ENCODE measurements at regions not wholly inside any gene's neighbourhood (a gene's known extent, or its start where the extent isn't known, plus 50 kb on each side); places are given as distances from the start of the nearest gene placed in this dataset.

DNA sequence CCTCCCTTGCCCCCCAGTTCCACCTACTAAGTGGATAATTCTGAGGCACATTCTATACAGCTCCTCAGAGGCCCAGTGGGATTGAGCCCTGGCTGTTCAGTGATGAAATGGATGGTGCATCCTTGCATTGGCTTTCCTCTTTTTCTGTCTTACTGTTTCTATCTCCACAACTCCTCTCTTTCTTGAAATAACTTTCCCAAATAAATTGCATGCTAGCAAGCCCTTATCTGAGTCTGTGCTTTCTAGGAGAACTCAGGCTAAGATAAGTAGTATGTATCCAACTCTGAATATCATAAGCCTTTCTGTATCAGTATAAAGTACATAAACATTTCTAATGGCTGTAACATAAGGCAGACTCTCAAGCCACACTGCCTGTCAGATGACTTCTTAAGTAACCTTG is 603.8 kb upstream of the USP24 start:
- Mint-ChIP-seq H3K9me3 (no peaks in the 10 kb centered on the region), H3K27me3 (peaks cover 11 to 14% of the 10 kb centered on the region in 2 donors), H3K36me3 (no peaks in the 10 kb centered on the region), H3K27ac (no peak overlapping the region), H3K4me1 (ENCODE audit: low read depth in 2 of 2) (no peaks in the 10 kb centered on the region), H3K4me3 (no peak overlapping the region)
- no peak for DNase-seq (ENCODE audit: low spot score)
- ATAC-seq = no peak

DNA sequence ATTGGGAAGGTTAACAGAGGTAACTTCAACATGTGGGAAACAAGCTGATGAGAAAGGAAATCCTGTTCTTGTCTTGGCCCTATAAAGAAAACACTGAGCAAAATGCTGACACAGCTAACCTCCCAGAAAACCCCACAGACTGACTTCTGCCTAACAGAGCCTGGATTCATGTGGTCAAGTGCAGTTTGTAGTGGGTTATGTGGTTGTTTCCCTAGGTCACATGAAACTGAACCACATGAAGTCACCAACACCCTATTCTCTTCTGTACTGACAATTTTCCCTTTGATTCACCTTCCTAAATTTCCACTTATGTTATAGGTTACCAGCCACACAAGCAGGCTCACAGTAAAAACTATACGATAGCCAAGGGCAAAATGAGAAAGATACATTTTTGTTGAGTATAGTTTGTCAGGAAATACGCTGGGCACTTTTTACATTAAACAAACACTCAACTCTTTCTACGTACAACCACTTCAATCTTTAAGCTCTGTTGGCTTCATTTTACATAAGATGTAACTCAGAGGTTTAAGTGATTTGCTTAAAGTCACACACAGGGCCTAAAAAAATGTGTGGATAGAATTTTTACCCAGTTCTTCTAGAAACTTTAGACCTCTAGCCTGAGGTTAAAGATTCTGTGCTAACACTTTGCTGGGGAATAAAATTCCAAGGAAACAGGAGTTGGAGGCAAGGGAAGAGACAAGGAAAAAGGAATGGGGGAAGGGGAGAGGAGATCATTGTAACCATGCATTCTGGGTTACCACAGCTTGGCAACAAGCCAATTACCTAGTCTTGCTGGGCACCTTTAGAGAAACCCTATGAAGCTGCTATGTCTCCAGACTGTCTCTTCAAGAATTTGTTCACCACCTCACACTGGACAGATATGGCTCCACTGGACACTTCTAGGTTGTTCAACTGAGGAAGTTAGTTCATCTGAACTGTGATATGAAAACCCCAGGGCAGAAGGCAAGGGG is 601.6 kb upstream of the USP24 start:
- no peaks in the 10 kb centered on the region for H3K4me1 Mint-ChIP-seq (ENCODE audit: low read depth in 2 of 2)
- H3K27me3 Mint-ChIP-seq = peaks cover 5 to 9% of the 10 kb centered on the region in 2 donors
- ATAC-seq (no peak), DNase-seq (ENCODE audit: low spot score) (no peak)
- no peak overlapping the region for H3K27ac Mint-ChIP-seq
- no peaks in the 10 kb centered on the region for H3K9me3 Mint-ChIP-seq
- H3K36me3 Mint-ChIP-seq = no peaks in the 10 kb centered on the region
- H3K4me3 Mint-ChIP-seq = no peak overlapping the region

DNA sequence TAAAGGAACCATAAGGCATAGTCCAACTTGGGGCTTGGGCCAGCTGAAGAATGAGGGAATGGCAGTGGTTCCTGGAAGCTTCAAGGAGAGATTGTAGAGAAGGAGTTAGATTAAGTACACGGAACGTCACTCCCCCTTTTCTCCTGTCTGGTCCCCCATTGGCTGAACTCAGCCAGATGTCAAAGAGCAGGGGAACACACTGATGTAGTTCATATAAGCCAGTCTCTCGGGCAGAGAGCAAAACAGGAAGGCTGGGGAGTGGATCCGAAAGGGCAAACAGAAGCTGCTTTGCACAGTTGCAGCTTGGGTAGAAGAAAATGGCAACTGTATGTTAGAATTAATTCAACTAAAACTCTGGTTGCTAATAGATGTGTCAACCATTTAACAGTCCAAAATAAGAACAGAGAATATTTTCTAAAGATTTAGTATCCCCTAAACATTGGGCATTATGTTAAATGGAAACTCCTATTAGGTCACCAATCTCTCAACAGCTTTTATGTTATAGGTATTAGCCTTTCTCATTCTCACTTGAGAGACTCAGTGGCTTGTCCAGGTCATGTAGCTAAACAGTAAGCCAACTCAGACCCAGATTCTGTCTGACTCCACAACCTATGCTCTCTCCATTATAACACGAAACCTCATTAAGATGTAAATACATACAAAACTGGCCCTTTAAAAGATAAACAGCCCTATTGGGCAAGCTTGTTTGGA is 600.7 kb upstream of the USP24 start:
- no peaks in the 10 kb centered on the region for H3K36me3 Mint-ChIP-seq
- no peak for ATAC-seq
- H3K27ac Mint-ChIP-seq = no peak overlapping the region
- peaks cover 0 to 9% of the 10 kb centered on the region in 2 donors for H3K27me3 Mint-ChIP-seq
- no peak for DNase-seq (ENCODE audit: low spot score)
- H3K9me3 Mint-ChIP-seq = no peaks in the 10 kb centered on the region
- H3K4me3 Mint-ChIP-seq = no peak overlapping the region
- no peaks in the 10 kb centered on the region for H3K4me1 Mint-ChIP-seq (ENCODE audit: low read depth in 2 of 2)

DNA sequence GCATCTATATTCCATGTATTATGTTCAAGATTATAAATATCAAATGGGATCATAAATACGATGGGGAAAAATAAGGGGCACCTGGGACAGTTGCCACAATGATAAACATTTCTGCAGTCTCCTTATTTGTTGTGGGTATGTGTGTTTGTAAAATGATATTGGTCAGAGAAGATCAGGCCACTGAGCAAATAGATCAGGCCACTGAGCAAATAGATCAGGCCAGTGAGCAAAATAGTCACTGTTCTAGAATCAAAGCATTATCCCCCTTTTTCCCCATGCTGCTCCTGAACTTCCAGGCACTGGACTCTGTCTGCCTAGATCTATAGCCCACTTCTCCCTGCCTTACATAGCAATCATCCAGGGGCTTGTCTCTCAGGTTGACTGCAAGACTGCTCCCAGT is 599.8 kb upstream of the USP24 start:
- no peak for DNase-seq (ENCODE audit: low spot score)
- ATAC-seq = no peak
- Mint-ChIP-seq H3K9me3 (peaks cover 2% of the 10 kb centered on the region), H3K4me3 (no peak overlapping the region), H3K36me3 (no peaks in the 10 kb centered on the region), H3K27ac (no peak overlapping the region), H3K27me3 (peaks cover 5 to 11% of the 10 kb centered on the region in 2 donors), H3K4me1 (ENCODE audit: low read depth in 2 of 2) (no peaks in the 10 kb centered on the region)

DNA sequence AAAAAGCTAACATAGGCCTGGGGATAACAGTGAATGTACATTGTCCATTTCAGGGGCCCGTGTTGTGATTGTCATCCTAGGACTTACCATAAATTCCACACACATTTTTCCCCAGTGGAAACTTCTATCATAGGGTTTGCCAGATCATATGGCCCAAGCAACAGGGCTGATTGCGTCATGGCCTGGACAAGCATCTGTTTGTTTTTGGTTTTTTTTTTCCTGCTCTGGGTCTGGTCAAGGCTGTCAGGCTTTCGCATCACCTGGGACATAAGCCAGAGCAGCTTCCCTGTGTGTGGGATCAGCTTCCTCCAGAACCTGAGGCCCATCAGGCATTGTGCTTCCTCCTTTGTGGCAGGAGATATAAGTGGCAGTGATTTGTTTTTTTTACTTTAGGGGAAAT is 598.5 kb upstream of the USP24 start:
- Mint-ChIP-seq H3K4me3 (no peak overlapping the region), H3K4me1 (ENCODE audit: low read depth in 2 of 2) (no peaks in the 10 kb centered on the region), H3K27me3 (peaks cover 9 to 16% of the 10 kb centered on the region in 2 donors), H3K27ac (no peak overlapping the region), H3K9me3 (peaks cover 3% of the 10 kb centered on the region), H3K36me3 (no peaks in the 10 kb centered on the region)
- no peak for DNase-seq (ENCODE audit: low spot score)
- ATAC-seq = no peak

DNA sequence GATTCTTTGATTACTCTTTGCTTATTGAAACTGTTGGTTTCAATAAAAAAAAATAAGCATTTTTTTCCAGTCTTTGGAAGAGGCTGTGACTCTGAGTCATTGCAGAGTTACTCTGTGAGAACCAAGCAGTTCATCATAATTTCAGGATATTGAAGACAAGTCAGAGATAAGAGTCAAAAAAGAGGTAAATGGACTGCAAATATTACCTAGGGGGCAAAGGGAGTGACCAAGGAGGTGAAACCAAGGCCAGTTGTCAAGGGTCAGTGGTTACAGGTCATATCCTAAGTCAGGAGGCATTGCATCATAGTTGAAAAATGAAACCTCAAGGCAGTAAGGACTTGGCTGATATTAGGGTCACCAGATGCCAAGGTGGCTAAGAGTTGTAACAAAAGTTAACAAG is 597.1 kb upstream of the USP24 start:
- no peak overlapping the region for H3K27ac Mint-ChIP-seq

DNA sequence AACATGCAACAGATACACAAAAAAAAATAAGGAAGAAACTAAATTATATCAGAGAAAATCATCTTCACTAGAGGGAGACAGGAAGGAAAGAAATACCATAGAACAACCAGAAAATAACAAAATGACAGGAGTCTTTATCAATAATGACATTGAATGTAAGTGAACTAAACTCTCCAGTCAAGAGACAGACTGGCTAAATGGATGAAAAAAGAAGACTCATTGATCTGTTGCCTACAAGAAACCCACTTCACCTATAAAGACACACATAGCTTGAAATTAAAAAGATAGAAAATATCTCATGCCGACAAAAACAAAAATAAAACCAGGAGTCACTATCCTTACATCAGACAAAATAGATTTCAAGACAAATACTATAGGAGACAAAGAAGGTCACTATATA is 593.1 kb upstream of the USP24 start:
- no peak for ATAC-seq
- no peak for DNase-seq (ENCODE audit: low spot score)
- H3K4me1 Mint-ChIP-seq (ENCODE audit: low read depth in 2 of 2) = no peaks in the 10 kb centered on the region
- peaks cover 16% of the 10 kb centered on the region for H3K9me3 Mint-ChIP-seq
- H3K4me3 Mint-ChIP-seq = no peak overlapping the region
- peaks cover 7% of the 10 kb centered on the region for H3K36me3 Mint-ChIP-seq
- no peak overlapping the region for H3K27ac Mint-ChIP-seq
- H3K27me3 Mint-ChIP-seq = peaks cover 2 to 27% of the 10 kb centered on the region in 2 donors

More for the DNA sequence above, 597.1 kb upstream of the USP24 start:
- peaks cover 9 to 16% of the 10 kb centered on the region in 2 donors for H3K27me3 Mint-ChIP-seq
- H3K4me3 Mint-ChIP-seq = no peak overlapping the region
- ATAC-seq (no peak), DNase-seq (ENCODE audit: low spot score) (no peak)
- H3K36me3 Mint-ChIP-seq = no peaks in the 10 kb centered on the region
- no peaks in the 10 kb centered on the region for H3K4me1 Mint-ChIP-seq (ENCODE audit: low read depth in 2 of 2)
- peaks cover 3% of the 10 kb centered on the region for H3K9me3 Mint-ChIP-seq

DNA sequence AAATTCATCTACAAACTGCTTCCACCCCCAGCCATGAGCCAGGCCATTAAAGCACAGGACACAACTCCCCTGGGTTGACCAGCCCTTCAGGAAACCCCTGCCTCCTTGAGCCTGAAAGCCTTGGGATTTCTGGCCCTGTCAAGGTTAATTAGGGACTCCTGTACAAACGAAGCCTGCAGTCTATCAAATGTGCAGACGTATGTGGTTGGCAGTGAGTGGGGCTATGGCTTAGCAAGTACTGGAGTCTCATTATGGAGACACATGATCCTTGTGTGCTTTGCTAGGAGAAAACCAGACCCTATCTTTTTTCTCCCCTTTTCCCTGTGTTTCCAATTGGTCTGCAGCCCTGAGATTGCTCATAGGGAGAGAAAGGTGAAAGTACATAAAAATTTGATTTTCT is 588.3 kb upstream of the USP24 start:
- Mint-ChIP-seq H3K9me3 (peaks cover 19% of the 10 kb centered on the region), H3K36me3 (peaks cover 12% of the 10 kb centered on the region), H3K27me3 (peaks cover 0 to 24% of the 10 kb centered on the region in 2 donors), H3K27ac (no peak overlapping the region), H3K4me3 (no peak overlapping the region), H3K4me1 (ENCODE audit: low read depth in 2 of 2) (no peaks in the 10 kb centered on the region)
- no peak for ATAC-seq
- DNase-seq (ENCODE audit: low spot score) = no peak

DNA sequence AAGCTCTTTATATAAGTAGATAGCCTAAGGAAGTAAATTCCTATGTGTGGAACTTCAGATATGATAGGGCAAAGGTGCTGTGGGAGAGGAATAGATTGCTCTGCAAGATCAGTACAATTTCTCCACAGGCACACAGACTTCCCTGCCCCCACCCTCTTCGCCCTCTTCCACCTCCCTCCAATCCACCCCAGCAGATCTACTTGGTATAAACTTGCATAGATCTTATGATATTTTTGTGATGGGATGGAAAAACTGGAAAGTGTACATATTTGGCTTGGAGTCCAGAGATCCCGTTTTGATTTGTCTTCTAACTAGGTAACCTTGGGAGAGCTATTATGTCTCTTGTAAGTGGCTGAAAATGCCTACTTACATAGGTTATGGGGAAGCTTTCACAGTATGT is 586.3 kb upstream of the USP24 start:
- H3K4me3 Mint-ChIP-seq = no peak overlapping the region
- ATAC-seq (no peak), DNase-seq (ENCODE audit: low spot score) (no peak)
- no peak overlapping the region for H3K27ac Mint-ChIP-seq
- no peaks in the 10 kb centered on the region for H3K4me1 Mint-ChIP-seq (ENCODE audit: low read depth in 2 of 2)
- peaks cover 19% of the 10 kb centered on the region for H3K9me3 Mint-ChIP-seq
- peaks cover 0 to 24% of the 10 kb centered on the region in 2 donors for H3K27me3 Mint-ChIP-seq
- H3K36me3 Mint-ChIP-seq = peaks cover 12% of the 10 kb centered on the region

DNA sequence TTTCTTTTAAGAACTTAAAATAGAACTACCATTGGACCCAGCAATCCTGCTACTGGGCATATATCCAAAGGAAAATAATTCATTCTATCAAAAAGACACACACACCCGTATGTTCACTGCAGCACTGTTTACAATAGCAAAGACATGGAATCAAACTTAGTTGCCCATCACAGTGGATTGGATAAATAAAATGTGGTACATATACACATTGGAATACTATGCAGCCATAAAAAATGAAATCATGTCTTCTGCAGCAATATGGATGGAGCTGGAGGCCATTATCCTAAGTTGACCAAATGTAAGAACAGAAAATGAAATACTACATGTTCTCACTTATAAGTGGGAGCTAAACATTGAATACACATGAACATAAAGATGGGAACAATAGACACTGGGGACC is 585.3 kb upstream of the USP24 start:
- H3K36me3 Mint-ChIP-seq = peaks cover 7% of the 10 kb centered on the region
- DNase-seq (ENCODE audit: low spot score) (no peak), ATAC-seq (no peak)
- no peak overlapping the region for H3K4me3 Mint-ChIP-seq
- H3K27ac Mint-ChIP-seq = no peak overlapping the region
- H3K27me3 Mint-ChIP-seq = peaks cover under 1 to 20% of the 10 kb centered on the region in 2 donors
- H3K4me1 Mint-ChIP-seq (ENCODE audit: low read depth in 2 of 2) = no peaks in the 10 kb centered on the region
- peaks cover 13% of the 10 kb centered on the region for H3K9me3 Mint-ChIP-seq

DNA sequence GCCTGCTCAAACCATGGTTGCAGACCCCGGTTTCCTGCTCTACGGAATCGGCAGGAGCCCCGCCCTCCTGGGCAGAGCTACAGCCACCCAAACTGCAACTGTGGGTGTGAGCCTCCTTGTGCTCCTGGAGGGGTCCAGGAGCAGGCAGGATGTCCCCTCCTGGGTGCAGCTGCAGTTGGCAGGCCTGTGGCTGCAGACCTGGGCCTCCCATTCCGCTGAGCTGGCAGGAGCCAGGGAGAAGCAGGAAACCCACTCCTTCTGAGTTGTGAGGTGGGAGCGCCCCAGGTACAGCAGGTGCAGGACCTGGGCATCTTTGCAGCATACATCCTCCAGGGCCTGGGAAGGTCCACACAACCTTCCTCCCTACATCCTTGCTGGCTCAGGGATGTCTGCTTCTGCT is 578.7 kb upstream of the USP24 start:
- Mint-ChIP-seq H3K4me3 (no peak overlapping the region), H3K9me3 (no peaks in the 10 kb centered on the region), H3K27ac (no peak overlapping the region), H3K36me3 (no peaks in the 10 kb centered on the region), H3K4me1 (ENCODE audit: low read depth in 2 of 2) (no peaks in the 10 kb centered on the region), H3K27me3 (peaks cover 3 to 7% of the 10 kb centered on the region in 2 donors)
- DNase-seq (ENCODE audit: low spot score) (no peak), ATAC-seq (peak in 1 of 2 donors; percentile 32)

DNA sequence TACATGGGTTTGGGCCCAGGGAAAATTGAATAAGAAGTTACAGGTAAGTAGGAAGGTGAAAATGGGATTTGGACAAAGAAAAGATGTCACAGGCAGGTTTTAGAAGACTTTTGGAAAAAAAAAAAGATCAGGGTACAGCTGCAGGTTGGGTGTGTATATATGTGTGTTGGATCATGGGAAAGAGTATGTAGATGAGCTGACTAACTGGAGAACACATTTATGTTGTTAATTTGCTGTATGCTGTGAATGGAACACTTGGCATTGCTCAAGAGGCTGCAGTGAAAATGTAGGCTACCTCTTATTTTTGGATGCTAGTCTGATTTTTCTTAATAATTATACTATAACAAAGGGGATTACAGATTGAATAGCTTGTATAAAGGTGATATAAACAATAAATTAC is 577.7 kb upstream of the USP24 start:
- Mint-ChIP-seq H3K4me3 (no peak overlapping the region), H3K27ac (no peak overlapping the region), H3K36me3 (no peaks in the 10 kb centered on the region), H3K27me3 (peaks cover 3 to 7% of the 10 kb centered on the region in 2 donors), H3K9me3 (no peaks in the 10 kb centered on the region), H3K4me1 (ENCODE audit: low read depth in 2 of 2) (no peaks in the 10 kb centered on the region)
- no peak for ATAC-seq
- DNase-seq (ENCODE audit: low spot score) = no peak

DNA sequence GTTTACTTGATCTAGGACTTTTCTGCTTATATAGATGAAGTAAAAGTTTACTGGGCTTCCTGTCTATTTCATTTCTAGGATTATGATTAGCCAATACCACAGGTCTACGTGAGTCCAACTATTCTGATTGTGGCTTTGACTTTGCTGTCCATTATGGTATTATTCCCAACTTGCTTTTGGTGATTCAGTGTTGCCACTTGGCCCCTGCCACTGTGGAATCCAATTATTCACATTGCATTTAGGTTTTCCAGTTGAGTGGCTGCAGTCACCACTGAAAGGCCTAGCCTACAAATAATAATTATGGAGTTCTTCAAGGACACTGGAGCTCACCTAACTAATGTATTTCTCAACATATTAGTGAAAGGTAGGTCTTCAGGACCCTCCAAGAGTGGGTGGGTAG is 574.3 kb upstream of the USP24 start:
- Mint-ChIP-seq H3K4me3 (no peak overlapping the region), H3K9me3 (no peaks in the 10 kb centered on the region), H3K4me1 (ENCODE audit: low read depth in 2 of 2) (no peaks in the 10 kb centered on the region), H3K36me3 (no peaks in the 10 kb centered on the region), H3K27me3 (peaks cover 0 to 16% of the 10 kb centered on the region in 2 donors), H3K27ac (no peak overlapping the region)
- no peak for ATAC-seq
- no peak for DNase-seq (ENCODE audit: low spot score)

DNA sequence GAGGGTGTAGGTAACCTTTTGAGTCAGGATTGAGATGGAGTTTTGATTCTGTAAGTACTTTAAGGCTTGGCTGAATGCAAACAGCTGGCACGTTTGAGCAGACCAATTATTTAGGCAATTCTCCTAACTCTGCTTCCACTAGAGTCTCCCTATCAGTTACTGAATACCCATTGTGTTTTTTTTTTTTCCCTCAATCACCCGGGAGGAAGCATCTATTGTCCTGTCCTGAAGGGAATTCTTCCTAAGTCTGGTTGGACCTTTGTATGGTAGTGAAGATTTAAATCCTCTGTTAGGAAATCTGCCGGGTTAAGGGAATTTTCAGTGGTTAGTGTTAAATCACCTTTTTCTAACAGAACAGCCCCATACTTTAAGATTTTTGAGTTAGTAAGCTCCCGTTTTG is 571.2 kb upstream of the USP24 start:
- ATAC-seq = no peak
- Mint-ChIP-seq H3K9me3 (no peaks in the 10 kb centered on the region), H3K4me1 (ENCODE audit: low read depth in 2 of 2) (no peaks in the 10 kb centered on the region), H3K27ac (no peak overlapping the region), H3K4me3 (no peak overlapping the region), H3K27me3 (peaks cover 0 to 16% of the 10 kb centered on the region in 2 donors), H3K36me3 (no peaks in the 10 kb centered on the region)
- DNase-seq (ENCODE audit: low spot score) = no peak
